ENCODE measurements at regions not wholly inside any gene's neighbourhood (a gene's known extent, or its start where the extent isn't known, plus 50 kb on each side); places are given as distances from the start of the nearest gene placed in this dataset.

DNA sequence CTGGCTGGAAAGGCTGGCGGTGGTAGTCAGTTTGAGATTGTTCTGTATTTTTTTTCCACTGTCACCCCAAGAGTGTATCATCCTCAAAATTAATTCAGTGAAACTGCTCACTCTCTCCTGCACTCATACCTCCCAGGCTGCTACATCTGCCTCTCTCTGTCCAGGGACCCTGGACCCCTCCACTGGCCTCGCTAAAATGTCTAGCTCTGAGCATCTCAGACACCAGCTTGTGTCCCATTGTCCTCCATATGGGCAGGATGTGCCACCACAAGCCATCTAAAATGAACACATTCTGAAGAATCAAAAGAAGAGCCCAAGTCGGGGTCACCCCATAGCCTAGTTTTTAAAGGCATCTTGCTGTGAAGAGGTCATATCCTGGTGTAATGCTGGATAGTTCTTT is 345.5 kb upstream of the TSHZ3 start:
- no peak for DNase-seq
- Histone ChIP-seq H3K27ac (ENCODE audit: insufficient read depth, low read length, poor library complexity, severe bottlenecking) (no peak overlapping the region), H3K4me1 (ENCODE audit: control insufficient read depth, insufficient read depth, low read length, poor library complexity, severe bottlenecking) (no peaks in the 10 kb centered on the region), H3K27me3 (ENCODE audit: control insufficient read depth, insufficient read depth, low read length) (no peaks in the 10 kb centered on the region), H3K4me3 (ENCODE audit: low read depth, low read length) (no peak overlapping the region), H3K36me3 (ENCODE audit: control insufficient read depth, insufficient read depth, low read length) (no peaks in the 10 kb centered on the region), H3K9me3 (ENCODE audit: control insufficient read depth in 2 of 2, low read length in 2 of 2) (no peaks in the 10 kb centered on the region)
- no peaks in the 10 kb centered on the region for H3K36me3 Mint-ChIP-seq
- H3K27me3 Mint-ChIP-seq, result no peaks in the 10 kb centered on the region
- peaks cover 0 to 2% (median 0%) of the 10 kb centered on the region in 7 donors for H3K9me3 Mint-ChIP-seq
- ATAC-seq (ENCODE audit: low read depth in 2 of 2), result no peak
- H3K4me3 Mint-ChIP-seq, result no peak overlapping the region
- H3K27ac Mint-ChIP-seq, result no peak overlapping the region
- H3K4me1 Mint-ChIP-seq, result no peaks in the 10 kb centered on the region

DNA sequence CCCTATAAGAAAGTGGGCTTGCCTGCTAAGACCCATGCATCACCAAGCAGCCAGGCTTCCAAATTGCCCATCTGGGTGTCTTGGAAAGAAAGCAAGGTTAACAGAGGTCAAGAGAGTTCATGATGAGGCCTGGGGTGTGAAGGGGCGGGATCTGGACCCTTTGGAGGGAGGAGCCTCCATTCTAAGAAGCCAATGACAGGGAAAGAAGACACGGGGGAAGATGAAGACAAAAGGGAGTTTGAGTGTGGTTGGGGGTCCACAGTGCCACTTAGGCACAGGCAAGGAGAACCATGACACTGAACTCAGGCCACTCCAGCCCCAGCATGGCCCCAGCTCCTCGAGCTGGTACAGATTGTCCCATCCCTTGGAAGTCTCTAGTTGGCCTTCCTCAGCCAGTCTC is 350.2 kb upstream of the TSHZ3 start:
- H3K27me3 Mint-ChIP-seq, result no peaks in the 10 kb centered on the region
- peaks cover 0 to 12% (median 6%) of the 10 kb centered on the region in 7 donors for H3K9me3 Mint-ChIP-seq
- ATAC-seq (ENCODE audit: low read depth in 2 of 2) (no peak), DNase-seq (no peak)
- no peak overlapping the region for H3K27ac Mint-ChIP-seq
- no peaks in the 10 kb centered on the region for H3K36me3 ChIP-seq (ENCODE audit: control insufficient read depth, insufficient read depth, low read length)
- H3K4me3 Mint-ChIP-seq, result no peak overlapping the region
- H3K4me1 Mint-ChIP-seq, result no peaks in the 10 kb centered on the region
- no peak overlapping the region for H3K4me3 ChIP-seq (ENCODE audit: low read depth, low read length)
- H3K4me1 ChIP-seq (ENCODE audit: control insufficient read depth, insufficient read depth, low read length, poor library complexity, severe bottlenecking), result no peaks in the 10 kb centered on the region
- no peaks in the 10 kb centered on the region for H3K36me3 Mint-ChIP-seq
- H3K9me3 ChIP-seq (ENCODE audit: control insufficient read depth in 2 of 2, low read length in 2 of 2), result no peaks in the 10 kb centered on the region
- no peaks in the 10 kb centered on the region for H3K27me3 ChIP-seq (ENCODE audit: control insufficient read depth, insufficient read depth, low read length)
- no peak overlapping the region for H3K27ac ChIP-seq (ENCODE audit: insufficient read depth, low read length, poor library complexity, severe bottlenecking)

DNA sequence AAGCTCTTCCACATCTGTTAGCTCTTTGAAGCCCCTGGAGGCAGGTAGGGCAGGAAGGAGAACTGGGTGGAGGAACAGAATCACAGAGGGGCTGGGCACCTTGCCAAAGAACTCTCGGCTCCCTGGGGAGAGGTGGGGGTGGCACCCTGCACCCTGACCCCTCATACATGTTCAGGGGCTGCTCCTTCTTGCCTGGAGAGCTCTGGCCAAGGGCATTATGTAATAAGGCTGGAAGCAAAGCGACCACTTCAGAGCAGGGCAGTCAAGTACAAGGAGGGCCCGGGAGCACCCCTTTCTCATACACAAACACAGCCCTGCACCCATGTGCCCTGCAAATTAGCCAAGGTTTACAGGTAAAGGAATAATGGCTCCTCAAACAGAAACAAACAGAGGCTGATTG is 351.9 kb upstream of the TSHZ3 start:
- H3K9me3 Mint-ChIP-seq, result peaks cover 0 to 12% (median 6%) of the 10 kb centered on the region in 7 donors
- Histone ChIP-seq H3K4me3 (ENCODE audit: low read depth, low read length) (no peak overlapping the region), H3K27me3 (ENCODE audit: control insufficient read depth, insufficient read depth, low read length) (no peaks in the 10 kb centered on the region), H3K27ac (ENCODE audit: insufficient read depth, low read length, poor library complexity, severe bottlenecking) (no peak overlapping the region), H3K36me3 (ENCODE audit: control insufficient read depth, insufficient read depth, low read length) (no peaks in the 10 kb centered on the region), H3K9me3 (ENCODE audit: control insufficient read depth in 2 of 2, low read length in 2 of 2) (no peaks in the 10 kb centered on the region), H3K4me1 (ENCODE audit: control insufficient read depth, insufficient read depth, low read length, poor library complexity, severe bottlenecking) (no peaks in the 10 kb centered on the region)
- no peaks in the 10 kb centered on the region for H3K36me3 Mint-ChIP-seq
- DNase-seq (no peak), ATAC-seq (ENCODE audit: low read depth in 2 of 2) (no peak)
- no peak overlapping the region for H3K4me3 Mint-ChIP-seq
- no peaks in the 10 kb centered on the region for H3K27me3 Mint-ChIP-seq
- no peaks in the 10 kb centered on the region for H3K4me1 Mint-ChIP-seq
- no peak overlapping the region for H3K27ac Mint-ChIP-seq

DNA sequence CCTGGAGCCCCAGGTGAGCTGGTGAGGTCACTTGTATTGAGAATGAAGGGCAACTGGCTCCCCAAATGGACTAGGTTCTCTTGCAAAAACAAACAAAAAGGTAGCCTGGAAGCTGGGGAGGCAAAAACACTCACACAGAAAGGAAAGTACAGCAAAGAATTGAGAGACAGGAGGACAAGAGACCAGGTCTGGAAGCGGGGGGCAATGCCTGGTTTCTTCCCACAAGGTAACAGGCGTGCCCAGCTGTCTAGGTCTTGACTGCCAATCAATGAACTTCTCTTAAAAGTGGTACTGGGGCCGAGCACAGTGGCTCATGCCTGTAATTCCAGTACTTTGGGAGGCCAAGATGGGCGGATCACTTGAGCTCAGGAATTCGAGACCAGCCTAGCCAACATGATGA is 356.4 kb upstream of the TSHZ3 start:
- H3K4me3 Mint-ChIP-seq, result no peak overlapping the region
- no peaks in the 10 kb centered on the region for H3K4me1 ChIP-seq (ENCODE audit: control insufficient read depth, insufficient read depth, low read length, poor library complexity, severe bottlenecking)
- H3K9me3 Mint-ChIP-seq, result peaks cover 0 to 12% (median 6%) of the 10 kb centered on the region in 7 donors
- no peak overlapping the region for H3K27ac Mint-ChIP-seq
- ATAC-seq (ENCODE audit: low read depth in 2 of 2) (no peak), DNase-seq (no peak)
- no peaks in the 10 kb centered on the region for H3K36me3 ChIP-seq (ENCODE audit: control insufficient read depth, insufficient read depth, low read length)
- no peak overlapping the region for H3K4me3 ChIP-seq (ENCODE audit: low read depth, low read length)
- H3K27me3 ChIP-seq (ENCODE audit: control insufficient read depth, insufficient read depth, low read length), result no peaks in the 10 kb centered on the region
- no peaks in the 10 kb centered on the region for H3K4me1 Mint-ChIP-seq
- no peaks in the 10 kb centered on the region for H3K36me3 Mint-ChIP-seq
- H3K27me3 Mint-ChIP-seq, result no peaks in the 10 kb centered on the region
- H3K9me3 ChIP-seq (ENCODE audit: control insufficient read depth in 2 of 2, low read length in 2 of 2), result no peaks in the 10 kb centered on the region
- no peak overlapping the region for H3K27ac ChIP-seq (ENCODE audit: insufficient read depth, low read length, poor library complexity, severe bottlenecking)

DNA sequence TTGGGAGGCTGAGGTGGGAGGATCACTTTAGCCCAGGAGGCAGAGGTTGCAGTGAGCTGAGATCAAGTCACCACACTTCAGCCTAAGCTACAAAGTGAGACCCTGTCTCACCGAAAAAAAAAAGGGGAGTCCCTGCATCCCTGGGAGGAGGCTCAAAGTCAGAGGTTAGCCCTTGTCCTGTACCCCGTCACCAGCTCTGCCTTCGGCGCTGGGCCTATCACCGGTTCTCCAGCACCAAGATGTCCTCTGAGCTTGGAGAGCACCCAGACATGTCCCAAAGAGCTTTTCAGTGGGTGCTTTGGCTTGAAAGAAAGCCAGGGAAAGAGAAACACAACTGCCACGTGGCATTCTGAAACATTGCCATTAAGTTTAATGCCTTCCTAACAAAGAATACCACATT is 356.9 kb upstream of the TSHZ3 start:
- H3K4me1 Mint-ChIP-seq, result no peaks in the 10 kb centered on the region
- Histone ChIP-seq H3K36me3 (ENCODE audit: control insufficient read depth, insufficient read depth, low read length) (no peaks in the 10 kb centered on the region), H3K9me3 (ENCODE audit: control insufficient read depth in 2 of 2, low read length in 2 of 2) (no peaks in the 10 kb centered on the region), H3K27me3 (ENCODE audit: control insufficient read depth, insufficient read depth, low read length) (no peaks in the 10 kb centered on the region), H3K4me1 (ENCODE audit: control insufficient read depth, insufficient read depth, low read length, poor library complexity, severe bottlenecking) (no peaks in the 10 kb centered on the region), H3K27ac (ENCODE audit: insufficient read depth, low read length, poor library complexity, severe bottlenecking) (no peak overlapping the region), H3K4me3 (ENCODE audit: low read depth, low read length) (no peak overlapping the region)
- H3K36me3 Mint-ChIP-seq, result no peaks in the 10 kb centered on the region
- H3K9me3 Mint-ChIP-seq, result peaks cover 0 to 12% (median 5%) of the 10 kb centered on the region in 7 donors
- DNase-seq (no peak), ATAC-seq (ENCODE audit: low read depth in 2 of 2) (no peak)
- no peak overlapping the region for H3K27ac Mint-ChIP-seq
- no peaks in the 10 kb centered on the region for H3K27me3 Mint-ChIP-seq
- H3K4me3 Mint-ChIP-seq, result no peak overlapping the region

DNA sequence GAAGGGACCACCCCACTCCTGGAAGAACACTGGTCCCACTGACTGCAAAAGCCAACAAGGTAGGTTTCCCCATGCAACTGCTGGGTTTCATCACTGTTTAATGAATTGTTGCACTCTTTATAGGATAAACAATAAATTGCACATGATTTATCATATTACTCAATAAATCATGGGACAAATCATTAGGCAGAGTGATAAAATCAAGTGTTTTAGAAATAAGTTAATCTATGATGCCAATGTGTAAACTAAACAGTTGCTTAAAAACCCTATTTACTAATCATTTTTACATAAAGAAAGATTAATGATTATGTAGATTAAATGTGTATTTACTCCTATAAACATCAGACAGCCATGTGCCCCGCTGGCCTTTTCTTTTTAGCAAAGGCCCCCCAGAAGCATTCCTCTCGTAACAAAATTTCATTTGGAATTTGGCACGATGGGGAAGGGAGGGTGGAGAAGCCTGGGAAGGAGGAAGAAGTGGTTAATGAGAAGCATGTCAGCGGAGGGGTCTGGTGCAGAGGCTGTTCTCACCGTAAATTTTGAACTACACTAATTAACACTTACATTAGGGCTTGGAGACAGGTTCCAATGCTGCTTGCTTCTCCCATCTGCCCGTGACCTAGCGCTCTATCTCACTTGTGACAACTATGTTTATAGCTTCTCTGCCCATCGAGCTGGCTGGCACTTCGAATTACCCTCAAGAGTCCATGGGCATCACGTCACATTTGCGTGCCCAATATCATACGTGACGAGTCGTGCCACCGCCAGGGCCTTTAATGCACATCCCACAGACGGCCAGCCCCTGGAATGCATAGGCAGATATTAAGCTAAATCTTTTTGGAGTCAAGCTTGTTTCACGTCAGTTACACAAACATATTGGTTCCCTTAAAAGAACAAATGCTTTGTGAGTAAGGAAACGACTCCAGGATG is 357.7 kb upstream of the TSHZ3 start:
- no peak overlapping the region for H3K4me3 Mint-ChIP-seq
- ATAC-seq (ENCODE audit: low read depth in 2 of 2) (no peak), DNase-seq (no peak)
- Histone ChIP-seq H3K9me3 (ENCODE audit: control insufficient read depth in 2 of 2, low read length in 2 of 2) (no peaks in the 10 kb centered on the region), H3K4me1 (ENCODE audit: control insufficient read depth, insufficient read depth, low read length, poor library complexity, severe bottlenecking) (no peaks in the 10 kb centered on the region), H3K27ac (ENCODE audit: insufficient read depth, low read length, poor library complexity, severe bottlenecking) (no peak overlapping the region), H3K27me3 (ENCODE audit: control insufficient read depth, insufficient read depth, low read length) (no peaks in the 10 kb centered on the region), H3K36me3 (ENCODE audit: control insufficient read depth, insufficient read depth, low read length) (no peaks in the 10 kb centered on the region), H3K4me3 (ENCODE audit: low read depth, low read length) (no peak overlapping the region)
- H3K27me3 Mint-ChIP-seq, result no peaks in the 10 kb centered on the region
- no peaks in the 10 kb centered on the region for H3K4me1 Mint-ChIP-seq
- peaks cover 0 to 11% (median 8%) of the 10 kb centered on the region in 7 donors for H3K9me3 Mint-ChIP-seq
- no peak overlapping the region for H3K27ac Mint-ChIP-seq
- H3K36me3 Mint-ChIP-seq, result no peaks in the 10 kb centered on the region

DNA sequence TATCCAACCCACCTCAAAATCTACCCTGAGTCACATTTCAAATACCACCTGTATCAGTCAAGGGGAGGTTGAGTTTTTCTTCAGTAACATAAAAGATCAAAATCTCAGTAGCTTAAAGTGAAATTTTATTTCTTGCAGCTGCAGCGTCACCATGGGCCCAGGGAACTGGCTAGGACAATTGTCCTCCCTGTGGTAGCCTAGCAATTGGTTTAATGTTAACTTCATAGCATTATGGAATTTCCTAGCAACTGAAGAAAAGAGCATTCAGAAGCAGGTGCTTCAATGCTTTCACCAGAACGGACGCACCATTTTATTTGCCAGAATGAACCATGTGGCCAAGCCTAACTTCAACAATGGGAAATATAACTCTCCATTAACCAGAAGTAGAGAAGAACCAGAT is 359.3 kb upstream of the TSHZ3 start:
- DNase-seq, result no peak
- no peaks in the 10 kb centered on the region for H3K27me3 Mint-ChIP-seq
- peaks cover 0 to 6% (median 2%) of the 10 kb centered on the region in 7 donors for H3K9me3 Mint-ChIP-seq
- no peaks in the 10 kb centered on the region for H3K27me3 ChIP-seq (ENCODE audit: control insufficient read depth, insufficient read depth, low read length)
- H3K4me1 Mint-ChIP-seq, result no peaks in the 10 kb centered on the region
- no peak overlapping the region for H3K4me3 Mint-ChIP-seq
- no peaks in the 10 kb centered on the region for H3K4me1 ChIP-seq (ENCODE audit: control insufficient read depth, insufficient read depth, low read length, poor library complexity, severe bottlenecking)
- H3K36me3 Mint-ChIP-seq, result no peaks in the 10 kb centered on the region
- ATAC-seq (ENCODE audit: low read depth in 2 of 2), result no peak
- no peaks in the 10 kb centered on the region for H3K9me3 ChIP-seq (ENCODE audit: control insufficient read depth in 2 of 2, low read length in 2 of 2)
- H3K27ac ChIP-seq (ENCODE audit: insufficient read depth, low read length, poor library complexity, severe bottlenecking), result no peak overlapping the region
- H3K27ac Mint-ChIP-seq, result no peak overlapping the region
- H3K36me3 ChIP-seq (ENCODE audit: control insufficient read depth, insufficient read depth, low read length), result no peaks in the 10 kb centered on the region
- H3K4me3 ChIP-seq (ENCODE audit: low read depth, low read length), result no peak overlapping the region

DNA sequence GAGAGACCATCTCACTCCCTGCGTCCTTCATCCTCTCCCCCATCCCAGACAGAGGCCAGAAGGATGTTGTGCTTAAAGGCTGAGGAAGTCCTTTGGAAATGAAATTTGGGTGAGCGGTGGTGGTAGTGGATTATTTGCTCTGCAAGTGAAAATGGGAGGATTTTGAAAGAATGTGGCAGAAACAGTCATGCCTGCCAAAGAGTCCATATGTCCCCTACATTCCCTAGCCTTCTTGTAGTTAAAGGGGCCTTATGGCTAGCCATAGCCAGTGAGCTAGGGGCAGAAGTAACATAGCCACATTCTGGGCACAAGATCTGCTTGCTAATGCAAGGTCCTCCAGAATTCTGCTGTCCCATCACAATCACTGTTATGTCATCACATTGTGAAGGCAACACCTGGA is 360.2 kb upstream of the TSHZ3 start:
- Mint-ChIP-seq H3K4me1 (no peaks in the 10 kb centered on the region), H3K36me3 (no peaks in the 10 kb centered on the region), H3K27me3 (no peaks in the 10 kb centered on the region), H3K27ac (no peak overlapping the region), H3K9me3 (peaks cover 0 to 6% (median 0%) of the 10 kb centered on the region in 7 donors), H3K4me3 (no peak overlapping the region)
- ATAC-seq (ENCODE audit: low read depth in 2 of 2), result no peak
- Histone ChIP-seq H3K4me1 (ENCODE audit: control insufficient read depth, insufficient read depth, low read length, poor library complexity, severe bottlenecking) (no peaks in the 10 kb centered on the region), H3K27ac (ENCODE audit: insufficient read depth, low read length, poor library complexity, severe bottlenecking) (no peak overlapping the region), H3K9me3 (ENCODE audit: control insufficient read depth in 2 of 2, low read length in 2 of 2) (no peaks in the 10 kb centered on the region), H3K36me3 (ENCODE audit: control insufficient read depth, insufficient read depth, low read length) (no peaks in the 10 kb centered on the region), H3K27me3 (ENCODE audit: control insufficient read depth, insufficient read depth, low read length) (no peaks in the 10 kb centered on the region), H3K4me3 (ENCODE audit: low read depth, low read length) (no peak overlapping the region)
- DNase-seq, result no peak

Data from CD4-positive, CD25-positive, alpha-beta regulatory T cell (primary cell).